IMR-90 (cell line): ENCODE measurements at regions not wholly inside any gene's neighbourhood (a gene's known extent, or its start where the extent isn't known, plus 50 kb on each side); places are given as distances from the start of the nearest gene placed in this dataset.

ENCODE experiments used
- ATAC-seq: fragments of 200-7000 bp; cut with Tn5 transposase; 2 replicates; pipeline ENCODE4 v1.9.1; 2020; ENCODE audit warnings: low read depth, mild to moderate bottlenecking, moderate library complexity
- BruUV-seq: library from RNA; stranded (reverse); fragments of 400-500 nt; replicated peaks from 2 replicates; lab custom pipeline; 2021; lab: Mats Ljungman, UMichigan
- CTCF ChIA-PET: fragments of 300-600 bp; formaldehyde crosslinking; extraction: SDS; loops from one replicate; lab custom pipeline; 2021; ENCODE audit warnings: antibody characterized with exemption; lab: Yijun Ruan, JAX
- POLR2A ChIA-PET: fragments of 300-600 bp; sonication (Branson Sonifier 250); formaldehyde crosslinking; loops from one replicate; lab custom pipeline; 2022; ENCODE audit warnings: antibody characterized with exemption; ENCODE audit not compliant: unreplicated experiment; lab: Charles Lee
- DNase-seq: peaks from one replicate; pipeline ENCODE4 v3.0.0; 2013
- H2AFZ ChIP-seq: replicated peaks from 2 replicates; pipeline ENCODE3; 2013; ENCODE audit warnings: low read length, mild to moderate bottlenecking; ENCODE audit not compliant: poor library complexity
- H2AK5ac ChIP-seq: 2 replicates; pipeline ENCODE4 v1.6.1; 2013; ENCODE audit warnings: low read depth, low read length, inconsistent platforms
- H2AK9ac ChIP-seq: replicated peaks from 2 replicates; pipeline ENCODE3; 2013; ENCODE audit warnings: mild to moderate bottlenecking, low read depth, low read length, moderate library complexity; ENCODE audit not compliant: poor library complexity
- H2BK120ac ChIP-seq: 2 replicates; pipeline ENCODE4 v1.6.1; 2013; ENCODE audit warnings: low read depth, low read length, inconsistent platforms
- H2BK15ac ChIP-seq: 3 replicates; pipeline ENCODE4 v1.6.1; 2013; ENCODE audit warnings: low read depth, low read length, inconsistent platforms
- H2BK20ac ChIP-seq: 2 replicates; pipeline ENCODE4 v1.6.1; 2013; ENCODE audit warnings: low read depth, mild to moderate bottlenecking, inconsistent platforms, low read length, moderate library complexity
- H2BK5ac ChIP-seq: 2 replicates; pipeline ENCODE4 v1.6.1; 2013; ENCODE audit warnings: mild to moderate bottlenecking, low read depth, low read length, inconsistent platforms; ENCODE audit not compliant: poor library complexity, severe bottlenecking
- H3K14ac ChIP-seq: replicated peaks from 2 replicates; pipeline ENCODE4 v1.6.1; 2013; ENCODE audit warnings: low read depth, low read length, inconsistent platforms
- H3K18ac ChIP-seq: 2 replicates; pipeline ENCODE4 v1.6.1; 2013; ENCODE audit warnings: low read depth, low read length, control low read depth
- H3K23ac ChIP-seq: 2 replicates; pipeline ENCODE4 v1.6.1; 2013; ENCODE audit warnings: low read depth, low read length, inconsistent platforms
- H3K27ac ChIP-seq: 2 replicates; pipeline ENCODE4 v1.5.1; 2013; ENCODE audit warnings: mild to moderate bottlenecking, control low read depth, low read length; ENCODE audit not compliant: insufficient read depth
- H3K27me3 ChIP-seq: 2 replicates; pipeline ENCODE4 v1.6.1; 2013; ENCODE audit warnings: low read length; ENCODE audit not compliant: control insufficient read depth, insufficient read depth
- H3K36me3 ChIP-seq: 2 replicates; pipeline ENCODE4 v1.6.1; 2013; ENCODE audit warnings: low read length, mixed read lengths; ENCODE audit not compliant: control insufficient read depth, insufficient read depth
- H3K4ac ChIP-seq: 2 replicates; pipeline ENCODE4 v1.6.1; 2013; ENCODE audit warnings: low read depth, low read length, inconsistent platforms
- H3K4me1 ChIP-seq: 2 replicates; pipeline ENCODE4 v1.6.1; 2013; ENCODE audit warnings: low read length, mixed read lengths; ENCODE audit not compliant: control insufficient read depth, insufficient read depth
- H3K4me2 ChIP-seq: 2 replicates; pipeline ENCODE4 v1.6.1; 2013; ENCODE audit warnings: low read depth, mild to moderate bottlenecking, control low read depth, low read length, moderate library complexity
- H3K4me3 ChIP-seq: 2 replicates; pipeline ENCODE4 v1.5.1; 2013; ENCODE audit warnings: low read depth, mild to moderate bottlenecking, control low read depth, low read length, moderate library complexity; ENCODE audit not compliant: insufficient read depth
- H3K56ac ChIP-seq: 2 replicates; pipeline ENCODE4 v1.6.1; 2013; ENCODE audit warnings: low read length, inconsistent platforms; ENCODE audit not compliant: insufficient read depth; ENCODE audit errors: extremely low read depth
- H3K79me1 ChIP-seq, 2 experiments: 2 replicates each; pipeline ENCODE4 v1.6.1; 2013; ENCODE audit warnings: low read length in 2 of 2, inconsistent platforms in 1 of 2, low read depth in 1 of 2
- H3K9ac ChIP-seq: 2 replicates; pipeline ENCODE4 v1.6.1; 2013; ENCODE audit warnings: low read depth, low read length, control low read depth
- H3K9me1 ChIP-seq: 2 replicates; pipeline ENCODE4 v1.6.1; 2013; ENCODE audit warnings: low read length, inconsistent platforms; ENCODE audit not compliant: insufficient read depth
- H3K9me3 ChIP-seq: 2 replicates; pipeline ENCODE4 v1.6.1; 2013; ENCODE audit warnings: low read length; ENCODE audit not compliant: control insufficient read depth, insufficient read depth
- H4K20me1 ChIP-seq: 2 replicates; pipeline ENCODE4 v1.6.1; 2013; ENCODE audit warnings: low read length, inconsistent platforms; ENCODE audit not compliant: insufficient read depth
- H4K5ac ChIP-seq: 2 replicates; pipeline ENCODE4 v1.6.1; 2013; ENCODE audit warnings: mild to moderate bottlenecking, low read depth, low read length, control low read depth
- H4K8ac ChIP-seq, 2 experiments: 2 replicates each; pipeline ENCODE4 v1.6.1; 2013; ENCODE audit warnings: low read depth in 2 of 2, low read length in 2 of 2, control low read depth in 1 of 2, inconsistent platforms in 1 of 2
- H4K91ac ChIP-seq: 2 replicates; pipeline ENCODE4 v1.6.1; 2013; ENCODE audit warnings: low read depth, low read length, inconsistent platforms; ENCODE audit not compliant: insufficient read depth
- MXI1 ChIP-seq: IDR thresholded peaks from 2 replicates; pipeline ENCODE4 v1.6.1; 2012; ENCODE audit warnings: low read depth, mild to moderate bottlenecking, low read length, moderate library complexity, borderline replicate concordance
- POLR2A ChIP-seq: IDR thresholded peaks from 2 replicates; pipeline ENCODE4 v1.6.1; 2012; ENCODE audit warnings: mild to moderate bottlenecking, low read depth, low read length
- WGBS, 2 experiments: methylation state at CpG; one replicate each; pipeline versions ENCODE4 v1.1.5 to v1.1.7; 2013; ENCODE audit warnings: missing lambda C conversion rate in 2 of 2; ENCODE audit not compliant: insufficient read length in 1 of 2; ENCODE audit errors: extremely low coverage in 2 of 2; 5-methylcytosine and 5-hydroxymethylcytosine counted together
- dilution Hi-C: fragments of 300-500 bp; cut with HindIII; formaldehyde crosslinking; loops from one replicate; pipeline ENCODE4 v1.14.3; 2018; ENCODE audit warnings: low sequenced_read_pairs; ENCODE audit not compliant: unreplicated experiment
- in situ Hi-C: fragments of 300-500 bp; cut with MboI; formaldehyde crosslinking; loops from 3 replicates; pipeline ENCODE4 v1.14.3; 2019; ENCODE audit warnings: low sequenced_read_pairs, inconsistent platforms, mixed read lengths
- intact Hi-C: fragments of 100-400 bp; cut with micrococcal nuclease; formaldehyde crosslinking; loops from 2 replicates; pipeline ENCODE4 v1.10.0; 2022

GRCh38 chr6:1096967-1097765 lies 214.7 kb upstream of the FOXQ1 start:
- ATAC-seq: no peak
- Histone ChIP-seq H3K36me3 (no peaks in the 10 kb centered on the region), H2BK20ac (peak overlapping the region; percentile 77), H4K91ac (peak overlapping the region; percentile 71), H3K79me1 (no peaks in the 10 kb centered on the region), H3K14ac (no peak overlapping the region), H4K8ac (peak overlapping the region in 1 of 2 experiments; percentile 51; a peak in 1 of 4 replicates), H3K18ac (peak overlapping the region; percentile 13; the same call in 1 of the 2 replicates), H2BK15ac (peak overlapping the region; percentile 28; the same call in 1 of the 3 replicates), H3K4me2 (no peak overlapping the region), H2BK120ac (peak overlapping the region; percentile 87), H4K20me1 (no peaks in the 10 kb centered on the region), H2BK5ac (no peak overlapping the region), H3K4me1 (peaks cover 13% of the 10 kb centered on the region), H3K9ac (no peak overlapping the region), H2AK9ac (peak overlapping the region; percentile 43), H3K4me3 (no peak overlapping the region), H2AFZ (no peak overlapping the region), H3K56ac (no peak overlapping the region), H3K4ac (peak overlapping the region; percentile 81), H2AK5ac (peak overlapping the region; percentile 37), H3K27me3 (no peaks in the 10 kb centered on the region), H4K5ac (peak overlapping the region; percentile 51; the same call in 1 of the 2 replicates), H3K23ac (no peak overlapping the region; the same call in 1 of the 2 replicates), H3K9me3 (no peaks in the 10 kb centered on the region), H3K9me1 (peaks cover 8% of the 10 kb centered on the region), H3K27ac (no peak overlapping the region)
- dilution Hi-C loops: no loop called here
- TF ChIP-seq POLR2A (no peak), MXI1 (no peak)
- in situ Hi-C loops: no loop called here
- ChIA-PET CTCF (no interaction called here), POLR2A (no interaction called here)
- no TSS peak for BruUV-seq
- 92% methylated on average over 2 of the region's 11 CpGs; no CpG with 5 or more reads in 1 of the 2 experiments for WGBS, 2 experiments
- intact Hi-C loops: no loop called here
- no peak for DNase-seq
